Inflammatory macrophage (primary cell): ENCODE measurements at regions not wholly inside any gene's neighbourhood (a gene's known extent, or its start where the extent isn't known, plus 50 kb on each side); places are given as distances from the start of the nearest gene placed in this dataset.

ENCODE experiments used
- DNase-seq, 2 donors: peaks; one replicate each; pipeline ENCODE4 v3.0.0-alpha.2; 2020 to 2022

GRCh38 chr13:91132786-91133185, 214.7 kb upstream of the MIR17HG start:
- no peak for DNase-seq

DNA sequence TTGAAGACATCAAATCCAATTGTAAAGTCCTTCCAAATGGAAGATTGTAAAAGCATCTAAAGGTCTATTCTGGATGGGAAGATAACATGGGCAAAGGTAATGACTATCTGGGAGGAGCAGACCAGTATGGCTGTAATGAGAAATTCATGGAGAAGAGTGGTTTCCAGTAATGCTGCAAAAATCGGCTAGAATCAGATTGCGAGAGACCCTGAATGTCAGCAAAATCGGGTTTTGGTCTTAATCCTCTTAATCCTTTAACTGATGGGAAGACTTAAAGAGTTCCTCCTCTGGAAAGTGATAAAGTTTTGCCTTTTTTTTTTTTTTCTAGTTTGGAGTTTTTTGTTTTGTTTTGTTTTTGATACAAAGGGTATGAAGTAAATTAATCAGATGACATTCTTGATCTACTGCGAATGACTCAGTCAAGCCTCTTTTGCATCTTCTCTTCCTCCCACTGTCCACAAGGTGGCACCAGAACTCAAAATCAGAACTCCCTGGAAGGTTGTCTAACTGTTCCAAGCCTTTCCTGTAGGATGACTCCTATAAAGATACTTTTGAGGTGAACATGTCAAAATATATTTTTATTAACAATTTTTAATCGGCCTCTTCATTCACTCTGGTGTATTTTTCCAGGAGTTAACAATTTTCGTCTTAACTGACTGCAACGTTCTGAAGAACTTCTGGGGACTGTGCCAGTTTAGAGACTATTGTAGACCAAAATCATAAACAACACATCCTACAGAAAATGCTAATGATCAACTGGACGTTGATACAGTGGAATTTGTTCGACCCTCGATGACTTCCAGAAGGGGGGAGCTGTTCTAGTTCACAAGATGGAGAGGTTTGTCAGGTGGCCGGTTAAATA, 213.3 kb upstream of the MIR17HG start:
- DNase-seq, result peak; percentile 63 to 68

DNA sequence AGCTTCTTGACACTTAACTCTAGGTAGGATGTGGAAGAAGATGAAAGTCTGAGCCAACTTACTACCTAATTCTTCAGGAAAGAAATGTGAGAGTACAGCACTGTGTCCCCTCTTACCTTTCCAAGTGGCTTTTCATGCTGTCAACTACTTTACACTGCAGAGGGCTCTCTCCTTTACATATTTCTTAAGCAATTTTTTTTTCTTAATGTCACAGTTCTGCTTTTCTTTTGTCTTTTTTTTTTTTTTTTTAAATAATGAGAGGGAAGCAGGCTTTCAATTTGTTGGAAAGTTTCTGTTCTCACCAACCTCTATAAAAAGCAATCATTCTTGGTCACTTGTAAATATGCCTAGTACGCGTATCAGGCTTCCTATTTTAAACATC, 212.7 kb upstream of the MIR17HG start:
- DNase-seq, result peak in 1 of 2 donors; percentile 59

- no peak for DNase-seq
Observed at GRCh38 chr13:91135376-91135775, 212.1 kb upstream of the MIR17HG start.

- DNase-seq, result peak; percentile 35 to 39
Observed at GRCh38 chr13:91135968-91136367, 211.5 kb upstream of the MIR17HG start.

GRCh38 chr13:91136806-91137205, 210.7 kb upstream of the MIR17HG start:
- DNase-seq, result peak; percentile 23 to 46

GRCh38 chr13:91139232-91139631, 208.3 kb upstream of the MIR17HG start:
- DNase-seq, result no peak

DNA sequence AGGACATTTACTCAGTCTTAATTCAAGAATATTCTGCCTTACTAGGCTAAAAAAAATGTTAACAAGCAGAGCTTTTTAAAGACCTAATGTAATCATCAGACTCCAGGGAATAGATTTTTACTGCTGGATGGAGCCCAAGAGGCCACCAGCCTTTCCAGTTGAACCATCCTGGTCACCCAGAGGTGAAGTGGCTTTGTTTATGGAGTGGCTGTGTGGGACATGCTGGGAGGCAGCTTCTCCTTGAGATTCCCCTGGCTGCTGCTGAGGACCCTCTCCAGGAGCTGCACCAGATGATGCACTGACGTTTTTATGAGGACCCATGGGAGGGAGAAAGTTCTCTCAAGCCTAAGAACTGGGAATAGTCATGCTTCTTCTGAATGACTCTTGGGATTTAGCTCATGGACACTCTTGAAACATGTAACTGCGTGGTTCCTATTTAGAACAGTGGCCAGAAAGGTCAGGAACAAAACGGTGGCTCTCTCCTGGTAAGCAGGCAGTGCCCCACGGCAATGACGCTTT, 205.9 kb upstream of the MIR17HG start:
- no peak for DNase-seq

DNA sequence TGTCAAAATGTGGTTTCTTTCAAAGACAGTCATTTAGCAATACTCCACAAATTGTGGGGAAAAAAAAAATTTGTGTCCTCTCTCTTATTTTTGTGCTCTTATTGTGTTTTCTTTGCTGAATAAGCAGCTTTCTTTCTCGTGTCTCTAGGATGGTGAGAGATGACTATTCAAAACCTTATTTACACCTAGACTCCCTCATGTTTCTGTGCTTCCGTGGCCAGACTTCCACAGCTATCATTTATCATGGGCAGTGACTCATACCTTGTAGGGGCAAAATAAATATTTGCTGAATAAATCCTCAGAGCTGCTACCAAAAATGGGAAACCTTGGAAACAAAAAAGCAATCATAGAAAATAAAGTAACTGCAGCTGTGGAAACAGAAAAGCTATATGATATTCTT, 204.9 kb upstream of the MIR17HG start:
- no peak for DNase-seq

DNA sequence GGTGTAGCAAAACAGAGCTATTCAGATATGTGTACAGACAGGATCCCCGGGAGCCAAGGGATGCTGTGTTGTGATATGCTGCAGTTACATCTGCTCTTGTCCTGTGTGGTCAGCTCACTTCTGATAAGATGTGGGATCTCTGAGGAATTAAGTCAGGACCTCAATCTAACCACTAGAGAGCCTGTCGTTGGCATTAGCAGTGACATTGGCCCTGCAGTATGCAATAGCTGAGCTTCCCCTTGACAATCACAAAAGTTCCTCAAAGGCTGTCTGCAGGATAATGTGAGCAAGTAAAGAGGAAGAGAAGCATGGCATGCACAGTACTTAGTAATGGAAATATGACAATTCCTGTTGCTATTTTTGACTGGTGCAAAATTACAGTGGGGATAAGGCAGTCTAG, 203.4 kb upstream of the MIR17HG start:
- peak; percentile 88 to 90 for DNase-seq

DNA sequence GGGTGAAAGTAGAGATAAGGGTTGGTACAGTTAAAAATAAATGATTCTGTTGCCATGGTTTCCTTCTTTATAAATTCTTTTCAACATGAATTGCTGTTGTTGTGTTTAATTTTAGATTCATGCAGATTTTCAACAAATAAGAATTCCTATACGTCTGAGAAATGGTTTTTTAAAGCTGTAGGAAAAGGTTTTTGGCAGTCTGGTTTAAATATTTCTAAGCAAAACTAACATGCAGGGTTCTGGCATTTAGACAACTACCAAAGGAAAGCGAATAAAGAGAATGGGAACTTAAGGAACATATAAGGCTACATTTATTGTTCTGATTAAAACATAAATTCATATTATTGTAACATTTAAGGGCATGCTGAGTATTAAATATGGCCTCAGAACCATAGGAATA, 203.0 kb upstream of the MIR17HG start:
- DNase-seq, result no peak

DNA sequence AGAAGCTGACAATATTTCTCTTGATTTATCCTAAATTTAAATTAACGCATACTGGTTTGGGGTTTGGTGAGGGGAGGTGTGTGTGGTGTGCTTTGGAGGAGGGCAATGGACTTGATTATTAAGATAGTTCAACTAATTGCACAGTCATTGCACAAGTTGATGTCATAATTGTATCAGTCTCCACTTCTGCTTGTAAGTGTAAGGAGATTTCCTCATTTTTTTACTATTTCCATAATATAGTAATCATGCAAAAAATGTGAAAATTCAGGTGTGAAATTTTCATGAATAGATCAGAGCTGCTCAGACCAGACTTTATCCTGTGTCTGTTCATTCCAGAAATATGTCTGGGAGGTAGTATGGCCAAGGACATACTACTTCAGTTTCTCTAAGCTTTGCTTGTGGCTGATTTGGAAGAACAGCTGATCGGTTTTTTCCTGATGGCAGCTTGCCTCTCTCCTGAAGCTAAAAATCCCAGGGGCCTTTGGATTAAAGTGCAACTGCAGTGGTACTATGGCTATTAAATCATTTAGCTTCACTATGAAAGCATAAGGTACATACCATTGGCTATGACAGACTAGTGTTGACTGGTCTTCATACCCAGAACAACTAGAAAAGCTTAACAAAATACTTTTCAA, 201.8 kb upstream of the MIR17HG start:
- DNase-seq, result peak; percentile 61 to 79

- no peak for DNase-seq
Observed at GRCh38 chr13:91146601-91147000, 200.9 kb upstream of the MIR17HG start.

GRCh38 chr13:91148098-91148497, 199.4 kb upstream of the MIR17HG start:
- no peak for DNase-seq

- no peak for DNase-seq
Observed at GRCh38 chr13:91151921-91152320, 195.6 kb upstream of the MIR17HG start.

DNA sequence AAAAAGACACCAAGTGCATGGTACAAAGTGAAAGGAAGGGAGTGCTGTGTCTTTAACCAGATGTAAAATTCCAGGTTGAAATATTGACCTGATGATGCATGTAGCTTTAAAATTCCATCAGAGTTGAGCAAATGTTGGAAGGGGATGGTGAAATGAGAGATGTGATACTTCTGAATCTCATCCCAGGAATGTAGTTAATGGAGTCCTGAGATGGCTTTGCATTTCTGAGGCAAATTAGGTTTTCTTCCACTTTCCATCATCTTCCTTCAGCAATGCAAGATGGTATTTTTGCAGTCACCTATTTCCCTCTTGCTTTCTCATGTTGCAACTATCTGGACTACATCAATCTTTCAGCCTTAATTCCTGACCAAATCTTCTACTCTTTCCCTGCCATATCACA, 194.1 kb upstream of the MIR17HG start:
- DNase-seq, result no peak

- peak; percentile 94 to 97 for DNase-seq
Observed at GRCh38 chr13:91154558-91155353, 192.7 kb upstream of the MIR17HG start.

DNA sequence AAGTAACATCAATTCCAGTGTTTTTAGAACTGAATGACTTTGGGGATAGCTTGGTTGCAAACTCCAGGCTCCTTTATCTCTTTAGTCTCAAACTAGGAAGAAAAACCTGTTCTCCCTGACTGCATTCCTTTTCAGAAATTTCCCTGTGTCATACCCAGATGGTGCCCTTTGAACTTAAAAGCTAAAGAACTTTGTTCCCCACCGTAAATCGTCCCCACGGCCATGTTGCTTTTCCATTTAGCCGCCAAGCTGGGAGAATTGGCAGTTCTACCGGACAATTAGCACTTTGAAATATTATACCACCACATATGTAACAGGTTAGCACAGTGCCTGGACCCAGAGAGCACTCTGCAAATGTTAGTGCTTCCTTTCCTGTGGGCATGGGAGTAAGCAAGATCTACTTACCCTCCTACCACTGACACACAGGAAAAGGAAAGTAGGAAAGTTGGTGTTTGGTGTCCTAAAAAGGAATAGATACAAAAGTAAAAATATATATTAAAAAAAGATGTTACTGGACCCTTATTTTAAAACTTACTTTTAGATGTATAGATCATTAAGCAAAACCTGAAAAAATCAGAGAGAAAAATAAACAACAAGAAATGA, 191.9 kb upstream of the MIR17HG start:
- DNase-seq, result peak; percentile 10

DNA sequence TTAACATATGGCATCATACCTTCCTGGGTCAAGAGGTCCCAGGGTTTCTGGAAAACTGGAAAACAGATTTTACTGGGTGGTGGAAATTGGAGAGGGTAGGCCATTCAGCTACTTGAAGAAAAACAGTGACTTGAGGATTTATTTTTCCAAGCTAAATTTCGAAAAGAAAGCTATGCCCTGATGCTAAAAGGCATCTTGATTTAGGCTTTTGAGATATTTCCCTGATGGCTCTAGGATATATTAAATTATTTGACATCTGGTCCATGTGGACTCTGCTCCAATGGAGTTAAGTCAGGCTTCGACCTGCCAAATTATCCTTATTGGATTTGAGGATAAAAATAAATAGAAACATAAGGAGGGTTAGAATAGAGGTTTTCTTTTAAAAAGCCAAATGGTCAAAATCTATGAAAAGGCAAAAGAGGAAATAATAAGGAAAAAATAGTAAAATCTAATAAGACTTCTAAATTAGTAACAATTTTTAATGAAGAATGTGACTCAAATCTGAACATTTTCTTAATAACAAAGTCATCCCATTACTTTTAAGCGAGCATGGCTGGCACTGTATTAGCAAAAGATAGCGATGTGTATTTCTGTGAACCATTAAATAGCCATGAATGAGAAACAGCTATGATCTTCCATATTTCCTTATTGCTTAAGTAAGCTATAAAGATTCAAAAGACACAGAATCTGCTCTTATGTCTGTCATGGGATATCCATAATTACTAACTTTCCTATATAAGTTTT, 190.0 kb upstream of the MIR17HG start:
- no peak for DNase-seq

- DNase-seq, result peak; percentile 44 to 61
Observed at GRCh38 chr13:91158017-91158395, 189.5 kb upstream of the MIR17HG start.

- peak in 1 of 2 donors; percentile 7 for DNase-seq
Observed at GRCh38 chr13:91162180-91162579, 185.3 kb upstream of the MIR17HG start.

DNA sequence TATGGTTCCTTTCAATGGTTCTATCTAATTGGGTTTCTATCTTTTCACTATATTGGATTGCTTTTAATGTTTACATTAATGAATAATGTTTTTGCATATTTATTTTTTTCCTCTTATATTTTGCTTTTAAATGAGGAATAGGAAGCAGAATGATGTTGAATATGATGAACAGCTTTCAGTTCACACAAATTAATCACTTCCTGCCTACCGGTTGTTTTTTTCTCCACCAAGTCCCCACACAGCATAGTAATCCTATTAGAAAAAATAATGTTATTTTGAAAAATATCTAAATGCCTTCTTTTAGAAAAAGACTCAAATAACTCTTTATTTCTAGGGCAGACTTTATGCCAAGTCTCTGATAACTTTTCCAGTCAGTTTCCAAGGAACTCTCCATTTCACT, 184.9 kb upstream of the MIR17HG start:
- DNase-seq, result no peak
